GM23248 (cell line): ENCODE measurements at regions not wholly inside any gene's neighbourhood (a gene's known extent, or its start where the extent isn't known, plus 50 kb on each side); places are given as distances from the start of the nearest gene placed in this dataset.

Source experiments
- DNase-seq: peaks from one replicate; pipeline ENCODE4 v3.0.0-alpha.2; 2015
- H2AFZ ChIP-seq: fragments of 200-600 bp; sonication (generic); 2 replicates; pipeline ENCODE4 v1.6.1; 2016; ENCODE audit warnings: antibody characterized with exemption
- H3F3A ChIP-seq: fragments of 200-600 bp; sonication (generic); 2 replicates; pipeline ENCODE4 v1.6.1; 2016; ENCODE audit warnings: mild to moderate bottlenecking, antibody characterized with exemption, mixed run types; ENCODE audit not compliant: insufficient read depth
- H3K27ac ChIP-seq: fragments of 200-600 bp; sonication (generic); 2 replicates; pipeline ENCODE4 v1.5.1; 2016; ENCODE audit warnings: mild to moderate bottlenecking
- H3K27me3 ChIP-seq: fragments of 200-600 bp; sonication (generic); replicated peaks from 2 replicates; pipeline ENCODE4 v1.6.1; 2016; ENCODE audit warnings: mild to moderate bottlenecking; ENCODE audit not compliant: insufficient read depth
- H3K36me3 ChIP-seq: fragments of 200-600 bp; sonication (generic); 2 replicates; pipeline ENCODE4 v1.6.1; 2016; ENCODE audit warnings: low read depth, mild to moderate bottlenecking
- H3K4me1 ChIP-seq: fragments of 200-600 bp; sonication (generic); 2 replicates; pipeline ENCODE4 v1.6.1; 2016; ENCODE audit warnings: mild to moderate bottlenecking; ENCODE audit not compliant: insufficient read depth
- H3K4me2 ChIP-seq: fragments of 200-600 bp; sonication (generic); one replicate; pipeline ENCODE4 v1.6.1; 2016; ENCODE audit warnings: mild to moderate bottlenecking; ENCODE audit not compliant: unreplicated experiment
- H3K4me3 ChIP-seq: fragments of 200-600 bp; sonication (generic); 2 replicates; pipeline ENCODE4 v1.5.1; 2016; ENCODE audit warnings: mild to moderate bottlenecking
- H3K79me2 ChIP-seq: fragments of 200-600 bp; sonication (generic); 2 replicates; pipeline ENCODE4 v1.6.1; 2016; ENCODE audit warnings: mild to moderate bottlenecking; ENCODE audit not compliant: insufficient read depth
- H3K9ac ChIP-seq: fragments of 200-600 bp; sonication (generic); 2 replicates; pipeline ENCODE4 v1.6.1; 2016; ENCODE audit warnings: mild to moderate bottlenecking
- H3K9me2 ChIP-seq: fragments of 200-600 bp; sonication (generic); 2 replicates; pipeline ENCODE4 v1.6.1; 2016; ENCODE audit warnings: mixed run types, mild to moderate bottlenecking, moderate library complexity; ENCODE audit not compliant: insufficient read depth
- H3K9me3 ChIP-seq: fragments of 200-600 bp; sonication (generic); one replicate; pipeline ENCODE4 v1.6.1; 2017; ENCODE audit warnings: low read depth
- H4K20me1 ChIP-seq: fragments of 200-600 bp; sonication (generic); 2 replicates; pipeline ENCODE4 v1.6.0; 2016; ENCODE audit not compliant: insufficient read depth
- EZH2 ChIP-seq: fragments of 200-600 bp; sonication (generic); IDR thresholded peaks from 2 replicates; pipeline ENCODE4 v1.6.1; 2018; ENCODE audit warnings: antibody characterized with exemption, mild to moderate bottlenecking; ENCODE audit not compliant: insufficient read depth, poor library complexity, severe bottlenecking
- EZH2phosphoT487 ChIP-seq: fragments of 200-600 bp; sonication (generic); IDR thresholded peaks from 2 replicates; pipeline ENCODE4 v1.6.1; 2018; ENCODE audit warnings: antibody characterized with exemption, moderate library complexity, mild to moderate bottlenecking, low read depth; ENCODE audit not compliant: insufficient read depth
- WGBS, 2 experiments: methylation state at CpG; one replicate each; pipeline ENCODE4 v1.1.6; 2015 to 2017; ENCODE audit warnings: low lambda C conversion rate in 2 of 2, low coverage in 1 of 2; ENCODE audit errors: missing lambda C conversion rate in 2 of 2; 5-methylcytosine and 5-hydroxymethylcytosine counted together
- in situ Hi-C: fragments of 300-500 bp; cut with MboI; formaldehyde crosslinking; loops from 2 replicates; pipeline ENCODE4 v1.15.0; 2020

DNA sequence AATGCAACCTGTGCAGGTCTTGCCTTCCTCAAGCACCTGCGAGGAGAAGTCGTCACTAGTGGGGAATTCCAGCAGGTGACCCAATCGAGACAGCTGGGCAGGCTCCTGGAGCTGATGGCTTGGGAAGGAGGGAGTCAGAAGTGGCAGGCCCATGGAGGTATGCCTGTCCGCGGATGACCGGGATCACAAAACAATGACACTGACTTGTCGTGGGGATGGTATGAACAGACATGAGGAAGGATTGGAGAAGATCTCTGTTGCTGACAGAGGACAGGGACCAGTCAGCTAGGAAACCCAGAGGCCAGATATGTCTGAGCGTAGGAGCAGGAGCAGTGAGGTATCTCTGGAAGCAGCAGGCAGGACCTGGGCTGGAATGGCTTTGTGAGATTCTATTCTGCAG lies 233.3 kb downstream of the SOX9 start:
- no peak overlapping the region for H3K9ac ChIP-seq
- no peak overlapping the region for H3K4me2 ChIP-seq
- no peaks in the 10 kb centered on the region for H3K79me2 ChIP-seq
- H3K9me3 ChIP-seq = no peaks in the 10 kb centered on the region
- peaks cover 11% of the 10 kb centered on the region for H3K4me1 ChIP-seq
- H3K9me2 ChIP-seq = no peaks in the 10 kb centered on the region
- no peak for DNase-seq
- TF ChIP-seq EZH2 (no peak), EZH2phosphoT487 (no peak)
- no peaks in the 10 kb centered on the region for H3K36me3 ChIP-seq
- no peak overlapping the region for H3K4me3 ChIP-seq
- 79 to 89% methylated on average over 8 of the region's 8 CpGs for WGBS, 2 experiments
- H2AFZ ChIP-seq = no peak overlapping the region
- no peaks in the 10 kb centered on the region for H3K27me3 ChIP-seq
- H4K20me1 ChIP-seq = no peaks in the 10 kb centered on the region
- H3F3A ChIP-seq = peaks cover 18% of the 10 kb centered on the region
- in situ Hi-C loops = no loop called here
- no peak overlapping the region for H3K27ac ChIP-seq

DNA sequence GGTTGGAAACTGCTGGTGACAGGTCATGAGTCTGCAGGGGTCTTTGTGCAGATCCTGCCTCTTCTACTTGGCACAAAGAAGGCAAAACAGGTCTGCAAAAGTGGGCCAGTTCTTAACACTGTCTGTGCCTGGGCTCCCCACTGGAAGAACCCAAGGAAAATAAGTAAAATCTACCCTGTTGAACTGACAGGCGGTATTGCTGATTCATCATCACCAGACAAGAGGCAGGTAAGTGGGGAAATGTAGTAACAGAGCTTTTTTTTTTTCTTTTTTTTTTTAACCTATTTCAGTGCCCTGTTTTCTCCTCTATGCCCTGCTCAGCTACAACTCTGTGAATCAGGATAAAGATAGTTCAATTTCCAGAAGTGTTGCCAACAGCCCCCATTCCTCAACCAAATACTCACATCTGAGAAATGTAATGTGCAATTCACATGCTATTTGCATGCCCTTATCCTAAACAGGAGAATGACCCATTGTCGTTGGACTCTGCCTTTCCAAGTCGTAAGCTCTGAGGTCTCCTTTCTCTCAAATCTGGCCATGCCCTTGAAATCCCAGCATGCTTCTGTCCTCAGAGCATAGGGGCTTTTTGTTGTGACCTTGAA lies 237.0 kb downstream of the SOX9 start:
- Histone ChIP-seq H3K9me3 (no peaks in the 10 kb centered on the region), H3K4me1 (peaks cover 29% of the 10 kb centered on the region), H3K4me3 (no peak overlapping the region), H3K27me3 (no peaks in the 10 kb centered on the region), H3K9ac (no peak overlapping the region), H2AFZ (no peak overlapping the region), H3K27ac (peak overlapping the region; percentile 71), H3K9me2 (no peaks in the 10 kb centered on the region), H3K36me3 (no peaks in the 10 kb centered on the region), H3K79me2 (no peaks in the 10 kb centered on the region), H3K4me2 (peak overlapping the region; percentile 35), H4K20me1 (no peaks in the 10 kb centered on the region), H3F3A (peaks cover 32% of the 10 kb centered on the region)
- TF ChIP-seq EZH2phosphoT487 = no peak
- TF ChIP-seq EZH2 = no peak
- in situ Hi-C loops = no loop called here
- DNase-seq = peak; percentile 39
- 93 to 100% methylated on average over 3 of the region's 3 CpGs for WGBS, 2 experiments

DNA sequence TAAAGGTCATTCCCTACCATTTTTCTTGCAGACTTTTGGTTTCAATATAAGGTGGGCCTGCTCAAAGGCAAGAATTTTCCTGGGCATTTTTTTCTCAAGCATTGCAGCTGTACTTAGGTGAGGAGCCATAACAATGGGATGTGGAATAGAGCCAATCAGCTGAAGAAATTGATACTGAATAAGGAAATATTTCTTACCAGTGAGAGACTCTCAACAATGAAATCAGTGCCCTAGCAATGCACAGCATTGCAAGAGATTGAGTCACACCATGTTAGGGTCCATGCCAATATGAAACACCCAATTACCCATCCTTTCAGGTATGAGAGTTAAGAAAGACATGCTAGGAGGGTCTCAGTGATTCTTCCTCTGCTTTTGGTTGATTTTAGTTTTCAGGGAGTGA lies 237.6 kb downstream of the SOX9 start:
- Histone ChIP-seq H3K27ac (peak overlapping the region; percentile 71), H3K4me1 (peaks cover 35% of the 10 kb centered on the region), H3K36me3 (no peaks in the 10 kb centered on the region), H4K20me1 (no peaks in the 10 kb centered on the region), H3K9me2 (no peaks in the 10 kb centered on the region), H3K27me3 (no peaks in the 10 kb centered on the region), H3K9ac (no peak overlapping the region), H3K79me2 (no peaks in the 10 kb centered on the region), H3K4me2 (peak overlapping the region; percentile 35), H3F3A (peaks cover 38% of the 10 kb centered on the region), H2AFZ (no peak overlapping the region), H3K9me3 (no peaks in the 10 kb centered on the region), H3K4me3 (no peak overlapping the region)
- DNase-seq = peak; percentile 84
- TF ChIP-seq EZH2phosphoT487 (no peak), EZH2 (no peak)
- in situ Hi-C loops = no loop called here

DNA sequence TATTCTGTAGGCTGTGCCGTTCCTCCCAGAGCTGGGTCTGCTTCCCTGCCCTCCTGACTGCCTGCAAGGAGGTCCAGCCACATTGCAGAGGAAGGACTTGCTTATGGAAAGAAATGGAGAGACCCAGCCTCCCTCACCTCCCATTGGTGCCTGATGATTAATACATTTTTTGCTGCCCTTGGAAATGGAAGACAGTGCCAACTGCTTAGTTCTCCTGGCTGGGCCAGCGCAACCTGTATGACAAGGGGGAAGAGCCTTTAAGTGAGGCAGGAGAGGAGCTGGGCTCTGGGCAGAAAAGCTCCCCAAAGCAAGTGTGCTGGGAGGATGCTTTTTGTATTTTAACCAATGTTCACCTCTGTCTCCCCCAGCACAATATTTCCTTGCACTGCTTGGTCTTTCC lies 238.5 kb downstream of the SOX9 start:
- no peaks in the 10 kb centered on the region for H3K27me3 ChIP-seq
- H3F3A ChIP-seq = peaks cover 38% of the 10 kb centered on the region
- in situ Hi-C loops = no loop called here
- H3K9me3 ChIP-seq = no peaks in the 10 kb centered on the region
- H3K79me2 ChIP-seq = no peaks in the 10 kb centered on the region
- H3K27ac ChIP-seq = peak overlapping the region; percentile 71; the same call in 1 of the 2 replicates
- no peak overlapping the region for H2AFZ ChIP-seq
- H4K20me1 ChIP-seq = no peaks in the 10 kb centered on the region
- no peak for TF ChIP-seq EZH2phosphoT487
- TF ChIP-seq EZH2 = no peak
- no peak overlapping the region for H3K9ac ChIP-seq
- H3K4me2 ChIP-seq = peak overlapping the region; percentile 35
- 89 to 100% methylated on average over 2 of the region's 2 CpGs for WGBS, 2 experiments
- no peaks in the 10 kb centered on the region for H3K36me3 ChIP-seq
- DNase-seq = peak; percentile 32
- H3K9me2 ChIP-seq = no peaks in the 10 kb centered on the region
- no peak overlapping the region for H3K4me3 ChIP-seq
- peaks cover 39% of the 10 kb centered on the region for H3K4me1 ChIP-seq

DNA sequence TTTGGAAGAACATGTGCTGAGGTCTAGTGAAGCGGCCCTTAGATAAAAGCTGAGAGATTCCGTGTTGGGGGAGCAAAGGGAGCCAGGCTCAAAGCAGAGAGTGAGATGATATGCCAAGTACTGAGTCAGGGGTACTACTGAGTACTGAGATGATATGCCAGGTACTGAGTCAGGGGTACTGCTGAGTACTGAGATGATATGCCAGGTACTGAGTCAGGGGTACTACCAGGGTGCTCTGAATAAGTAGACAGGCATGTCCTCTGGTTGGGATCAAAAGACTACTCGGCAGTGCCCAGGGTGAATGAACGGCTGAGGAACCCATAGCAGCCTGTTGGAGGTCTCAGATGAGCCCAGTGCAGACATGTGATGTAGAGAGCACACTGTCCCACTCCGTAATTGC lies 239.0 kb downstream of the SOX9 start:
- no peak overlapping the region for H3K4me2 ChIP-seq
- H3K27me3 ChIP-seq = no peaks in the 10 kb centered on the region
- TF ChIP-seq EZH2phosphoT487 (no peak), EZH2 (no peak)
- H3K79me2 ChIP-seq = no peaks in the 10 kb centered on the region
- H3K27ac ChIP-seq = no peak overlapping the region
- peaks cover 38% of the 10 kb centered on the region for H3F3A ChIP-seq
- no peak overlapping the region for H3K4me3 ChIP-seq
- no peaks in the 10 kb centered on the region for H3K9me3 ChIP-seq
- no peaks in the 10 kb centered on the region for H4K20me1 ChIP-seq
- H3K4me1 ChIP-seq = peaks cover 39% of the 10 kb centered on the region
- no peak overlapping the region for H3K9ac ChIP-seq
- DNase-seq = peak; percentile 43
- H3K36me3 ChIP-seq = no peaks in the 10 kb centered on the region
- WGBS, 2 experiments = 76% methylated on average over 5 of the region's 5 CpGs
- H3K9me2 ChIP-seq = no peaks in the 10 kb centered on the region
- H2AFZ ChIP-seq = no peak overlapping the region
- in situ Hi-C loops = no loop called here
